ENCODE measurements at regions not wholly inside any gene's neighbourhood (a gene's known extent, or its start where the extent isn't known, plus 50 kb on each side); places are given as distances from the start of the nearest gene placed in this dataset.
"Not testable (repeated sequence)": the region's sequence is repeated elsewhere in the genome, so short reads cannot be mapped to it uniquely, and the experiment has no call there.

- no peak for DNase-seq (ENCODE audit: low read depth)
- no peak overlapping the region for H3K4me3 ChIP-seq (ENCODE audit: low read depth, low read length)
- TF ChIP-seq MAX (IDR thresholded peaks at IDR 0.05; ENCODE audit: low read depth, low read length), result no peak
- no peak for TF ChIP-seq CTCF (IDR thresholded peaks at IDR 0.05; ENCODE audit: low read depth, low read length)
- no peak for TF ChIP-seq MYC (IDR thresholded peaks at IDR 0.05; ENCODE audit: low read depth, low read length)
- TF ChIP-seq POLR2A (IDR thresholded peaks at IDR 0.05; ENCODE audit: extremely low read depth, insufficient read length), result no peak
Observed at GRCh38 chr22:36083056-36083455, 54.4 kb upstream of the RBFOX2 start.

- no peak for DNase-seq (ENCODE audit: low read depth)
- H3K4me3 ChIP-seq (ENCODE audit: low read depth, low read length), result no peak overlapping the region
- TF ChIP-seq MYC (IDR thresholded peaks at IDR 0.05; ENCODE audit: low read depth, low read length) (no peak), CTCF (IDR thresholded peaks at IDR 0.05; ENCODE audit: low read depth, low read length) (no peak), POLR2A (IDR thresholded peaks at IDR 0.05; ENCODE audit: extremely low read depth, insufficient read length) (no peak), MAX (IDR thresholded peaks at IDR 0.05; ENCODE audit: low read depth, low read length) (no peak)
Observed at GRCh38 chr22:36081023-36081431, 52.4 kb upstream of the RBFOX2 start.

GRCh38 chr22:36080281-36080680 lies 51.7 kb upstream of the RBFOX2 start:
- not testable (repeated sequence) for H3K4me3 ChIP-seq (ENCODE audit: low read depth, low read length); DNase-seq (ENCODE audit: low read depth)

GRCh38 chr22:36079041-36079440 lies 50.4 kb upstream of the RBFOX2 start:
- no peak for DNase-seq (ENCODE audit: low read depth)
- no peak for TF ChIP-seq MAX (IDR thresholded peaks at IDR 0.05; ENCODE audit: low read depth, low read length)
- no peak for TF ChIP-seq MYC (IDR thresholded peaks at IDR 0.05; ENCODE audit: low read depth, low read length)
- TF ChIP-seq CTCF (IDR thresholded peaks at IDR 0.05; ENCODE audit: low read depth, low read length), result no peak
- TF ChIP-seq POLR2A (IDR thresholded peaks at IDR 0.05; ENCODE audit: extremely low read depth, insufficient read length), result no peak
- no peak overlapping the region for H3K4me3 ChIP-seq (ENCODE audit: low read depth, low read length)

Data from NB4 (cell line).